Fibroblast of pulmonary artery (primary cell): ENCODE measurements at regions not wholly inside any gene's neighbourhood (a gene's known extent, or its start where the extent isn't known, plus 50 kb on each side); places are given as distances from the start of the nearest gene placed in this dataset.

ENCODE experiments used
- DNase-seq: peaks from one replicate; pipeline ENCODE4 v3.0.0-alpha.2; 2010; ENCODE audit warnings: low read depth
- H3K4me3 ChIP-seq: replicated peaks from 2 replicates; pipeline ENCODE4 v1.5.1; 2011; ENCODE audit warnings: low read depth, mild to moderate bottlenecking, control low read depth, low read length, moderate library complexity
- TF ChIP-seq, protein P1 (sequence below): IDR thresholded peaks from 2 replicates; pipeline ENCODE4 v1.5.1; 2011; ENCODE audit warnings: mild to moderate bottlenecking, control low read depth, low read length, inconsistent platforms; ENCODE audit errors: missing control alignments

DNA sequence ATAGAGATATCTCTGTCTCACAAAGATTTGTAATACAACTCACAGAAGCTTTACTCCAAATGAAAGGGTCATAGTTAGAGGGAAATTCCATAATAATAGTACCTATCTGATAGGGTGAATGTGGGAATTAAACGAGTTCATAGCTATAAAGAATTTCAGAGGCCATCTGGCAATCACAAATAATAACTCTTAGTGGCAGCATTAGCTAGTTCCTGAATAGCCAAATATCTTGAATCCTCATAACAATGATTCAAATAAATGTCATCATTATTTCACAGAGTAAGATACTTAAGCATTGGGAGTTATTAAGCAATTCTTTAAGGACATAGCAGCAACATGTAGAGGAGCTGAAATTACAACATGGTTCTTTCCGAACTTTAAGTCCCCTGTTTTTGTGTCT lies 1265.0 kb upstream of the PIK3C3 start:
- TF ChIP-seq, protein P1, sequence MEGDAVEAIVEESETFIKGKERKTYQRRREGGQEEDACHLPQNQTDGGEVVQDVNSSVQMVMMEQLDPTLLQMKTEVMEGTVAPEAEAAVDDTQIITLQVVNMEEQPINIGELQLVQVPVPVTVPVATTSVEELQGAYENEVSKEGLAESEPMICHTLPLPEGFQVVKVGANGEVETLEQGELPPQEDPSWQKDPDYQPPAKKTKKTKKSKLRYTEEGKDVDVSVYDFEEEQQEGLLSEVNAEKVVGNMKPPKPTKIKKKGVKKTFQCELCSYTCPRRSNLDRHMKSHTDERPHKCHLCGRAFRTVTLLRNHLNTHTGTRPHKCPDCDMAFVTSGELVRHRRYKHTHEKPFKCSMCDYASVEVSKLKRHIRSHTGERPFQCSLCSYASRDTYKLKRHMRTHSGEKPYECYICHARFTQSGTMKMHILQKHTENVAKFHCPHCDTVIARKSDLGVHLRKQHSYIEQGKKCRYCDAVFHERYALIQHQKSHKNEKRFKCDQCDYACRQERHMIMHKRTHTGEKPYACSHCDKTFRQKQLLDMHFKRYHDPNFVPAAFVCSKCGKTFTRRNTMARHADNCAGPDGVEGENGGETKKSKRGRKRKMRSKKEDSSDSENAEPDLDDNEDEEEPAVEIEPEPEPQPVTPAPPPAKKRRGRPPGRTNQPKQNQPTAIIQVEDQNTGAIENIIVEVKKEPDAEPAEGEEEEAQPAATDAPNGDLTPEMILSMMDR: no peak
- DNase-seq: no peak
- H3K4me3 ChIP-seq: no peak overlapping the region

DNA sequence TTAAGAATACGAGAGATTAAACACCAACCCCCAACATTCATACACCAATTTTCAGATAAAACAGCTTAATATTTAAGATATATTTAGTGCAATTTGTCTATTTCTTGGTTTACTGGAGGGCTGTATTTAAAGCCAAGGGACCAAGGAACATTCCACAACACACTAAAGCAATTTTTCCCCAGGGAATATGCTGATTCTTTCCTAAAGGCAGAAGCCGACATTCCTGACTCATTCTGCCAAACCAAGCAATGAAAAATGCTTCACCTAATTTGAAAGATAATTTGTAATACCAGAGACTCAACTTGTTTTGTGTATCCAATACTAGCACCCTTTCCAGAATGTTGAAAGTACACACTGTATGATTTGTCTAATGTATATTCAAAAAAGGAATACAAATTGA lies 1267.6 kb upstream of the PIK3C3 start:
- no peak overlapping the region for H3K4me3 ChIP-seq
- peak; percentile 33 for DNase-seq
- TF ChIP-seq, protein P1: no peak

DNA sequence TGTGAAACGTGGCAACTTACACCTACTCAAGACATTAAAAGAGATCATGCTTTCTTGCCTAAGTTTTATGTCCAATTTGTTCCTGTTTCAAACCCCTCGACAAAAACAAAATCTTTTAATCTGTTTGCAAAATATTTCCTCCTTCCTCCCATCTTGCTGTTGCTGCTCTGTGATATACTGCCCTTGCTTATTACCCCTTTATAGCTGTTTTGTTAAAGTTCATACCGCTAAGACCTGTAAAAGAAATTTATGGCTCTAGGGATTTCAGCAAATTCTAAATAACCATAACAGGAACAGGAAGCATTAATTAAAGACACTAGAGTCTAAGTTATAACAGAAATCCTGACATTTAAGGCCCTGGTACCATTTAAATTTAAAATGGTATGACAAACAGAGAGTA lies 1268.2 kb upstream of the PIK3C3 start:
- DNase-seq: no peak
- H3K4me3 ChIP-seq: no peak overlapping the region
- TF ChIP-seq, protein P1: no peak

DNA sequence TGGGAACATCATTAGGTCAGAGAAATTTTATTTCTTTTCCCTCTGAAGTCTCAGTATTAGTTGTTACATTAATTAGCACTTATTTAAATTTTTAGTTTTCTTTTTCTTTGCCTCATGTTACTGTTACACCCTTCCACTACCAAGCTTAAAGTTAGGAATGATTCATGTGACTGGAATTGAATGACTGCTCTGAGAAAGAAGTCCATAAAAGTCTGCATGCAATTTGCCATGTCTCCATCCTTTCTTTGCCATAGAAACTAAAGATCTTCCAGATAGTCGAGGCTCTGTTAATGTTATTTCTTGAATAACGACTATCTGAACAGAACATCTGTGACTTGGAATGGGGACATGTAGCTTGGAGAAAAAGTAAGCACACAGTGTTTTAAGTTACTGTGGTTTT lies 1269.8 kb upstream of the PIK3C3 start:
- DNase-seq: no peak
- no peak overlapping the region for H3K4me3 ChIP-seq
- TF ChIP-seq, protein P1: no peak

DNA sequence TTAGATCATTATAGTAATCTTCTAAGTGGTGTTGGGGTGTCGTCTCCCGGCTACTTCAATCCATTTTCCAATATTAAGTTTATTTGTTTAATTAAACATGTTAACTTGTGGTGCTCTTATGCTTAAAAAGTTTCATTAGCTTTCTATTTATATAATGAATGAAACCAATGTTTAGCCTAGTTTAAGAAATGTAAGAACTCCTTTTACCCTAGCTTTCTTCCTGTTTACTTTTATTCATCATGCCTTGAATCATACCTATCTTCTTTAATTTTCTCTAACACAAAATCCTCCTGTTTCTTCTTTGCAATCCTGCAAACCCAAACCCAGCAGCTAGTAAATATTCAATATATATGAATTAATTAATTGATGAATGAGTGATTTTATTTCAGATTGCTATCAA lies 1276.7 kb upstream of the PIK3C3 start:
- DNase-seq: no peak
- TF ChIP-seq, protein P1: no peak
- H3K4me3 ChIP-seq: no peak overlapping the region

DNA sequence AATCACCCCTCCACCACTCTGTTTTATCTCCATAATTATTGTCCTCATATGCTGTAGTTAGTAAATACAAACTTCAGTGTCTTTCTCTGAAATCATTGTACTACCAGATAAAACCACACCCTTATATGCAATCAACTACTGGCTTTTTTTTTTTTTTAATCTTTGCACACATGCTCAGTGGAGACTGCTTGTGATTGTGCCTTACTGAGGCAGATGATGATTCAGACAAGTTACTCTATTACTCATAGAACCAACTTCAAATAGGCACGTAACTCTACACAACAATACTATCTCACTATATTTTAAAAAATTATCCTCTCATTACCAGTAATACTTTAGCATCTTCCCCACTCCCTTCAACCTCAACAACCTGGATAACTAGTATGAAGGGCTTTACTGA lies 1278.4 kb upstream of the PIK3C3 start:
- no peak overlapping the region for H3K4me3 ChIP-seq
- TF ChIP-seq, protein P1: no peak
- DNase-seq: no peak

DNA sequence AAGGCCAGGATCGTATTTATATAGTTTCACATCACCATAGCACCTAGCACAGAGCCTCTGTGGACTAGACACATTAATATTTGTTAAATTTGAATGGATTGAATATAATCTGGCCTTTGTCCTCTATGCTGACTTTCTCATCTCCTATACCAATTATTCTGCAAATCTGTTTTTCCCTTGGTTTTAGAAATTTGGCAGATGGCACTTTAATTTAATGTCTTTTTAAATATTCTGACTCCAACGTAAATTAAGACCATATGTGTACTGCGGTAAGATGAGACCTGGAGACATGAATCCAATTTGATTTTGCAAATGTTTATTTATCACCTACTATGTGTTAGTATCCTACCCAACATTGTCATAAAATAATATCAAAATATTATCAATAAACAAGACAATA lies 1281.9 kb upstream of the PIK3C3 start:
- TF ChIP-seq, protein P1: no peak

More for the DNA sequence above, 1281.9 kb upstream of the PIK3C3 start:
- no peak overlapping the region for H3K4me3 ChIP-seq
- no peak for DNase-seq
